ENCODE measurements at regions not wholly inside any gene's neighbourhood (a gene's known extent, or its start where the extent isn't known, plus 50 kb on each side); places are given as distances from the start of the nearest gene placed in this dataset.

DNA sequence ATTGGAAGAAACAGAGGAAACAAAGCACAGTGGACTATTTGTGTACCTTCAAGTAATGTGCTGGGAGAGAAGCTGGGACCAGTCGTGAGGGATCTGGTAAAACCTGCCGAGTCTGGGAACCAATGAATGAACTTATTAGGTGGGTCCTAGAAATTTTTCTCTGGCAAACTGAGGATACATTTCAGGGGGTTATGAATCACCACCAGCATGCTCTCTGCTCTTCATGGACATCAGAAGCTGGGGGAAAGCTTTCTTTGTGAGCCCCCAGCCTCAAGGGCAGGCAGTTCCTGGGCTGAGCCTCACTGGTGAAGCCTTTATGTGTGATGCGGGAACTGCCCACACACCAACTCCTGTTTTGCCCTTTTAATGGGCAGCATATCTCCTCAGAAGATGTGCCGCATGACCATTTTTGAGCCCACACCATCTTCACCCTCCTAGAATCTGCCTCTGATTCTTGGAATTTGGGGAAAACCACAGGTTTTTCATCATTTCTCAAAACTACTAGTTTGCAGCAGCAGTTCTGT, 95.4 kb upstream of the ENPP6 start:
- H3K4me3 ChIP-seq, result no peak overlapping the region
- TF ChIP-seq POLR2A (IDR thresholded peaks at IDR 0.05), result no peak
- TF ChIP-seq, protein P1, sequence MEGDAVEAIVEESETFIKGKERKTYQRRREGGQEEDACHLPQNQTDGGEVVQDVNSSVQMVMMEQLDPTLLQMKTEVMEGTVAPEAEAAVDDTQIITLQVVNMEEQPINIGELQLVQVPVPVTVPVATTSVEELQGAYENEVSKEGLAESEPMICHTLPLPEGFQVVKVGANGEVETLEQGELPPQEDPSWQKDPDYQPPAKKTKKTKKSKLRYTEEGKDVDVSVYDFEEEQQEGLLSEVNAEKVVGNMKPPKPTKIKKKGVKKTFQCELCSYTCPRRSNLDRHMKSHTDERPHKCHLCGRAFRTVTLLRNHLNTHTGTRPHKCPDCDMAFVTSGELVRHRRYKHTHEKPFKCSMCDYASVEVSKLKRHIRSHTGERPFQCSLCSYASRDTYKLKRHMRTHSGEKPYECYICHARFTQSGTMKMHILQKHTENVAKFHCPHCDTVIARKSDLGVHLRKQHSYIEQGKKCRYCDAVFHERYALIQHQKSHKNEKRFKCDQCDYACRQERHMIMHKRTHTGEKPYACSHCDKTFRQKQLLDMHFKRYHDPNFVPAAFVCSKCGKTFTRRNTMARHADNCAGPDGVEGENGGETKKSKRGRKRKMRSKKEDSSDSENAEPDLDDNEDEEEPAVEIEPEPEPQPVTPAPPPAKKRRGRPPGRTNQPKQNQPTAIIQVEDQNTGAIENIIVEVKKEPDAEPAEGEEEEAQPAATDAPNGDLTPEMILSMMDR (IDR thresholded peaks at IDR 0.05), result no peak
- no peak overlapping the region for H3K27ac ChIP-seq
- no peaks in the 10 kb centered on the region for H3K9me3 ChIP-seq
- H3K27me3 ChIP-seq, result no peaks in the 10 kb centered on the region
- no peaks in the 10 kb centered on the region for H3K4me1 ChIP-seq
- no peak for DNase-seq
- intact Hi-C loops (cut with DNase I; ENCODE audit: low total_unique reads), result no loop called here
- H3K36me3 ChIP-seq, result no peaks in the 10 kb centered on the region

DNA sequence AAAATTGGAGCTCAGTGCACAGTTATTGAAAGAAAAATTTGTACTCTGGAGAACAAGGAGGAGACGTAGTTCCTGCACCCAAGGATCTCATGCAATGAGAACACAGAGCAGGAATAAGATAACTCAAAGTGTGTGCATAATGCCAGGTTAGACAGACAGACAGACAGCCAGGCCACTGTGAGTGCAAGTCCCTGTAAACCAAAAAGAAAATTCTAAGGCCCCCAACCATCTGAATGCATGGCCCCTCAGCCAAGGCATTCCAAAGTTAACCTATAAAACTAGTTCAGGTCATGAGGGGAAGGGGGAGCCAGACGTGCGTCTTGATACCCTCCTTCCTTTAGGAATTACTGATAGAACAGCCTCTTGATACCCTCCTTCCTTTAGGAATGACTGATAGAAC, 94.5 kb upstream of the ENPP6 start:
- H3K4me1 ChIP-seq, result no peaks in the 10 kb centered on the region
- no peak overlapping the region for H3K27ac ChIP-seq
- H3K27me3 ChIP-seq, result no peaks in the 10 kb centered on the region
- H3K4me3 ChIP-seq, result no peak overlapping the region
- H3K9me3 ChIP-seq, result no peaks in the 10 kb centered on the region
- intact Hi-C loops (cut with DNase I; ENCODE audit: low total_unique reads), result no loop called here
- no peak for DNase-seq
- no peaks in the 10 kb centered on the region for H3K36me3 ChIP-seq
- TF ChIP-seq, protein P1 (IDR thresholded peaks at IDR 0.05), result no peak
- TF ChIP-seq POLR2A (IDR thresholded peaks at IDR 0.05), result no peak

DNA sequence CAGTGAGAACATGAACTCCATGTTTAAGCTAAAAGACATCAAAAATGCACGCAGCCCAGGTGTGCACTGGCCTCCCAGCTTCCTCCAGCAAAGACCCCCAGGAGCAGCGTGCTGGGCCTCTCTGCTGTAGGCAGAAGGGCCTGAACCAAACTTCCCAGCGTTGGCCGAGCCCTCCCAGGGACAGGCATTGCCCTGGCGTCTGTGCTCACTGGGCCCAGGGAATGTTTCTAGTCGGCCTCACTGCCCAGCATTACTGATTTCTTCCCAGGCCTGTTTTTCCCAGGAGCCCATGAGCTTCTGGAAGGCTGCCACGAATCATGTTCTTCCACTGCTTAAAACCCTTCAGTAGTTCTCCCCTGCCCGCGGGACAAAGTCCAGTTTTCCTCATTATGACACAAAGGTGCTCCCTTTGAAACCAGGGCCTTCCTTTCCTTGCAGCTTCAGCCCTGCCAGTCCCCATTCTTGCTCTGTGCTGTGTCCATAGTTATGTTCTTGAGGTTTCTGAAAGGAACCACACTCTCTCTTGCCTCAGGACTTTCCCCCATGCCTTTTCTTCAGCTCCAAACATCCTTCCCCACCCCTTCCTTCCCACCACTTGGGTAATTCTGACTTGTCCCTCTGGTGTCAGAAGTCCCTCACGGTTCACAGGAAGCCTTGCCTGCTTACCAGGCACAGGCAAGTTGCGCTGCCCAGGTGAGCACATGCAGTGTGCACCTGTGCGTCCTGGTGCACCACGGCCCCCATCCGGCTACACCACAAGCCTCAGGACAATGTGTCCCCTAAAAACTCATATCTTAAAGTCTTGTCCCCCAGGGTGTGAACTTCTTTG, 93.4 kb upstream of the ENPP6 start:
- no peak for DNase-seq
- no peak overlapping the region for H3K4me3 ChIP-seq
- H3K27me3 ChIP-seq, result no peaks in the 10 kb centered on the region
- H3K9me3 ChIP-seq, result no peaks in the 10 kb centered on the region
- no peak overlapping the region for H3K27ac ChIP-seq
- H3K36me3 ChIP-seq, result no peaks in the 10 kb centered on the region
- no peak for TF ChIP-seq POLR2A (IDR thresholded peaks at IDR 0.05)
- TF ChIP-seq, protein P1 (IDR thresholded peaks at IDR 0.05), result no peak
- intact Hi-C loops (cut with DNase I; ENCODE audit: low total_unique reads), result no loop called here
- H3K4me1 ChIP-seq, result no peaks in the 10 kb centered on the region

DNA sequence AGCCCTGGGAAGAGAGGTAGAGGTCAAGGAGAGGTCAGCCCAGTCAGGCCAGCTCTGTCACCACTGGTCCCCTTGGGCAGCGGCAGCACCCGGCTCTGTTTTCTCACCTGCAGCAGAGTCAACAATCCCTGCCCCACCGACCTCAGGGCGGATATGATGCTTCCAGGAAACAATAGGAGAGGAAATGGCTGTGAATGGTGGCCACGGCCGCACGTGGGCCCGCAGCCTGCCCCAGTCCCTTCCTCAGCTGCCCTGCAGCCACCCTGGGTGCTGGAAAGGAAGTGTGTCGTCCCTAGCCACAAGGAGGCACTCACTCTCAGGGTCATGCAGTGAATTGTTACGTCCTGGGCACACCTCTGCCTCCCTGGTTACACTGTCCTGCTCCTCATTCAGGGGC, 92.5 kb upstream of the ENPP6 start:
- no peak for DNase-seq

More for the DNA sequence above, 92.5 kb upstream of the ENPP6 start:
- H3K36me3 ChIP-seq, result no peaks in the 10 kb centered on the region
- H3K4me1 ChIP-seq, result no peaks in the 10 kb centered on the region
- no peaks in the 10 kb centered on the region for H3K9me3 ChIP-seq
- H3K4me3 ChIP-seq, result no peak overlapping the region
- H3K27ac ChIP-seq, result no peak overlapping the region
- intact Hi-C loops (cut with DNase I; ENCODE audit: low total_unique reads), result no loop called here
- no peak for TF ChIP-seq POLR2A (IDR thresholded peaks at IDR 0.05)
- TF ChIP-seq, protein P1 (IDR thresholded peaks at IDR 0.05), result no peak
- H3K27me3 ChIP-seq, result no peaks in the 10 kb centered on the region
